CD4-positive, alpha-beta T cell treated with Interleukin-6 for 4 hours (primary cell): ENCODE measurements at regions not wholly inside any gene's neighbourhood (a gene's known extent, or its start where the extent isn't known, plus 50 kb on each side); places are given as distances from the start of the nearest gene placed in this dataset.
"Not testable (repeated sequence)": the region's sequence is repeated elsewhere in the genome, so short reads cannot be mapped to it uniquely, and the experiment has no call there.

Experiments
- DNase-seq: peaks from one replicate; pipeline ENCODE4 v3.0.0-alpha.2; 2020; ENCODE audit warnings: mixed read lengths

DNA sequence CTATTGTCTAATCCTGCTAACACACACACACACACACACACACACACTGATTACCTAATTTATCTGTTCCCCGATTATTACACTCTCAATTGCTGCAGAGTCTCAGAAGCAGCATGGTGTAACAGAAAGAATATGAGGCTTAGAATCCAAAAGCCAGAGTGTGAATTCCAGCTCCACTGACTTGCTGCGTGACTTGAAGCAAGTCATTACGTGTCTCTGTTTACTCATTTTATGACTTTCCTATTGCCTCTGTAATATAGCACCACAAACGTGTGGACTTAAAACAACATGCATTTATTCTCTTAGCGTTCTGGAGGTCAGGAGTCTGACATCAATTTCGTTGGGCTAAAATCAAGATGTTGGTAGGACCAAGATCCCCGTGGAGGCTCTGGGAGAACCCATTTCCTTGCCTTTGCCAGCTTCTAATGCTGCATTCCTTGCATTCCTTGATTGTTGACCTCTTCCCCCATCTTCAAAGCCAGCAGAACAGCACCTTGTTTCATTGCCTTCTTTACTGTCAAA, 55.9 kb upstream of the ATP5PO start:
- DNase-seq, result no peak

DNA sequence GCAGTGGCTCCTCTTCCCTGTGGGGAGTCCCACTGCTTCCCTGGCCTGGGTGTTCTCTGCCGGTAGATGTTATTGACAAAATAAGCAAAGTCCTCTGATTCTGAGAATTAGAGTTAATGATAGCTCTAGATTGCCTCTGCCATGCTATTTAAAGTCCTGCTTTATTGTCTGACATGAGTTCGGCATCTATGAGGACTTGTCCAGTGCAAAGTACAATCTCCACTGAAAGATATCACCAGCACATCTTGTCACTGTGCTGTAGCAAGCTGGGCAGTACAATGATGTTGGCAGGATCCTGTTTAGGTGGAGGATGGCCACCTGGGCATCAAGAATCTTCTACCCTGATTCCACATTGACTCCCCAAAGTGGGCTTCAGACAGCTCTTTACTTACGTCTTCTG, 54.0 kb upstream of the ATP5PO start:
- no peak for DNase-seq

DNA sequence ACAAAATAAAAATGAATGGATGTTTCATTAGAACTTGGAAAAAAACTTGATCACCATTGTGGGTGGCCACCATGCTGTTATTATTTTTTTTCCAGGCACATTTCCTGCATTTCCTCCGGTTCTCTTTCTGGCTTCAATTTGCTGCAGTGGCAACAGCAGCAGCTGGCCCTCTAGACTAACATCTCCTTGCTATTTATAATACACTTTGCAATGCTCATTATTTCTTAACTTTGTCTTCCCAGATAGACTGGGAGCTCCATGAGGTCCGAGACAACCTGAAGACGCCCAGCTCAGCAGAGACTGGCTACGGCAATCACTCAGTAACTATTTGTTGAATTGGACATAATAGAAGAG, 53.4 kb upstream of the ATP5PO start:
- no peak for DNase-seq

DNA sequence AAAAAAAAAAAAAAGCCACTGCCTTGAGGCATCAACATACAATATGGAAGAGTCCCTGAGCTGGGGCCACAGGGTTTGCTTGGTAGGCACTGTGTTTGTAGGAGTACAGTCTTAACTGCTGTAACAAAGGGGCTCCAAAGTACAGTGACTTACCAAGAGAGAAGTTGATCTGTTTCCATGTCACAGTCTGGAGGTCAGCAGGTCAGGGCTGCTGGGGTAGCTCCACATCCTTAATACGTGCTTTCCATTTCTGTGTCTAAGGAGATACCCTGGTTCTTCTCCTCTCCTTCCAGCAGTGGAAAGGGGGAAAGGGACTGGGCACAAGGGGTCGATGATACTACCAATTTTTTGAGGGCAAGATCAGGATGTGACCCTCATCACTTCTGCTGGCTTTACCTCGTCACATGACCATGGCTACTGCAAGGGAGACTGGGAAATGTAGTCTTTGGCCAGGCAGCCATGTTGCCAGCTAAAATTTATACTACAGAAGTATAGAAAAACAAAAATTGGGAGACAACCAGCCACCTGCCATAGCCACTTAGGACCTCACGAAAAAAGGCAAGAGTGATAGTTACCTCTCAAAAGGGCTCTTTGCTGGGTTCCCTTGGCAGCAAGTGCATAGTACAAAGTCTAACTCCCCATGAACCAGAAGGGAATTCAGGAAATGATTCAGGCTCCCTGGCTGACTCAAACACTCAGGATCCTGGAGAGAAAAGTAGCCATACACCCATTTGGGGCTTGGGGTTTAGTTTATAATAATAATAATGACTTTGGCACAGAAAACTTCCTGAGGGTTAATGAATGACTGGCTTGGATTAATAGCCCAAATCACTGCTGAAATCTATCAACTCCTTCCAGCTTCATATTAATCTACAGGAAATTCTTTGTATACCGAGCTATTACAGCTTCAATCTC, 52.7 kb upstream of the ATP5PO start:
- DNase-seq, result no peak

DNA sequence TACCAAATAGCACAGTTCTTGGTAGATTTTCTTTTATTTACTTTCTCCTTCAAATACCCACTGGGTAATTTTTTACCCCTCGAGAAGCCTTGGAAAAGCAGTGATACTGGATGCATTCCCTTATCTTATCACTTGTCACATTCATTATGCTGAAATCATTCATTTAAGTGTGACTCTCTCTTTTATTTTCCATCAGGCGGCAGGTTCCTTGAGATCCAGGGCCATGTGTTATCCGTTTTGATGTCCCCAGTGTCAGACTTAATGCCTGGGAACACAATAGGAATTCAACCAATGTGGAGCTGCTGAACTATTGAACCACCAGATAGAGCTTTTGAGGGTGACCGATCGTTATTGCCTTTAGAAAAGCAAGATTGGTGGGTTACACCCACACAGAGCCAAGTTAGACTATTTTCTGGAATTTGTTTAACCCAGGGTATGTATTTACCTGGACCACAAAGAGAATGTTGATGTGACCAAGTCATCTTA, 51.5 kb upstream of the ATP5PO start:
- no peak for DNase-seq

DNA sequence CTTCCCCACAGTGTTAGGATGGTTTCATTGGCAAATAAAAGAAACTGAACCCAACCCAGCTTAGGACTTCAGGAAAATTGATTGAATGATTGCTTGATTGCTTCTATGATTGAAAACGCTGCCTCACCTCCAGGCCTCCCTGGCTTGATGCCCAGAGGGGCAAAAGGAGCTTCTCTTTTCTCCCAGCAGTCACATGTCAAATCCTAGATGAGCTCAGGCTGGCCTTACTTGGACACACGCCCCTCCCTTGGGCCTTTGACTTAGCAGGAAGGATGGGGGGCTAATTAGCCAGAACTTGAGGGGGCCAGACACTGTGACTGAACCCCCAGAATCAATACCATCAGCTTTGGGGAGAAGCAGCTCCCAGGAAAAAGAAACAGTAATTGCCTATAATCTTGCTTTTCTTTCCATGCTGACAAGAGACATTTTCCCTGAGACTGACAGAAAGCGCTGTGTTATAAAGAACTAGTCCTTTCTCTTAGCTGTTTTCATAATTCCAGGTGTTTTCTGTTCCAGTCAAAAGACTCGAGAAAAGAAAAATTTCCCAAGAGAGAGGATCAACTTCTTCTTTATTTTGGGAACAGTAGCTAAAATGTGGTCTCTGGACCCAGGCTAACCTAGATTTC, 50.8 kb upstream of the ATP5PO start:
- no peak for DNase-seq

DNA sequence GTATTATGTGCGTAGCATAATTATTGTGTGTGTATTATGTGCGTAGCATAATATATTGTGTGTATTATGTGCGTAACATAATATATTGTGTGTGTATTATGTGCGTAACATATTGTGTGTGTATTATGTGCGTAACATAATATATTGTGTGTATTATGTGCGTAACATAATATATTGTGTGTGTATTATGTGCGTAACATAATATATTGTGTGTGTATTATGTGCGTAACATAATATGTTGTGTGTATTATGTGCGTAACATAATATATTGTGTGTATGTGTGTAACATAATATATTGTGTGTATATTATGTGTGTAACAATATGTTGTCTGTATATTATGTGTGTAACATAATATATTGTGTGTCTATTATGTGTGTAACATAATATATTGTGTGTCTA, 50.1 kb upstream of the ATP5PO start:
- DNase-seq, result not testable (repeated sequence)
